Activated naive CD4-positive, alpha-beta T cell treated with anti-CD3 and anti-CD28 coated beads, Interleukin-2, amount 50 U/mL, for 72 hours (primary cell): ENCODE measurements at regions not wholly inside any gene's neighbourhood (a gene's known extent, or its start where the extent isn't known, plus 50 kb on each side); places are given as distances from the start of the nearest gene placed in this dataset.
"Not testable (repeated sequence)": the region's sequence is repeated elsewhere in the genome, so short reads cannot be mapped to it uniquely, and the experiment has no call there.

Source experiments
- ATAC-seq, 2 donors: fragments of 150-1000 bp; cut with Tn5 transposase; 2 replicates each; pipeline ENCODE4 v1.10.0; 2021; ENCODE audit warnings: mild to moderate bottlenecking in 2 of 2, moderate library complexity in 2 of 2
- DNase-seq, 2 donors: peaks; one replicate each; pipeline ENCODE4 v3.0.0; 2021 to 2022; ENCODE audit warnings: low spot score in 2 of 2
- H3K27ac Mint-ChIP-seq, 2 donors: one replicate each; pipeline ENCODE4 v1.8.0; 2022; ENCODE audit warnings: mild to moderate bottlenecking in 2 of 2, mixed read lengths in 2 of 2
- H3K36me3 Mint-ChIP-seq, 2 donors: one replicate each; pipeline ENCODE4 v1.8.0; 2022; ENCODE audit warnings: mixed read lengths in 2 of 2
- H3K9me3 Mint-ChIP-seq, 2 donors: one replicate each; pipeline ENCODE4 v1.8.0; 2022; ENCODE audit warnings: mixed read lengths in 2 of 2

- H3K9me3 Mint-ChIP-seq, H3K36me3 Mint-ChIP-seq, H3K27ac Mint-ChIP-seq, ATAC-seq, DNase-seq: not testable (repeated sequence)
Measured at GRCh38 chr11:34781826-34782225, 134.4 kb downstream of the APIP start.

GRCh38 chr11:34775417-34775888, 140.7 kb downstream of the APIP start:
- ATAC-seq (no peak), DNase-seq (no peak)
- no peak overlapping the region for H3K27ac Mint-ChIP-seq
- H3K36me3 Mint-ChIP-seq: no peaks in the 10 kb centered on the region
- no peaks in the 10 kb centered on the region for H3K9me3 Mint-ChIP-seq

GRCh38 chr11:34774604-34775003, 141.6 kb downstream of the APIP start:
- no peaks in the 10 kb centered on the region for H3K36me3 Mint-ChIP-seq
- DNase-seq: no peak
- no peak overlapping the region for H3K27ac Mint-ChIP-seq

GRCh38 chr11:34773826-34774225, 142.4 kb downstream of the APIP start:
- no peaks in the 10 kb centered on the region for H3K9me3 Mint-ChIP-seq
- H3K27ac Mint-ChIP-seq: no peak overlapping the region
- ATAC-seq: no peak
- H3K36me3 Mint-ChIP-seq: no peaks in the 10 kb centered on the region
- DNase-seq: no peak

More at GRCh38 chr11:34774604-34775003, 141.6 kb downstream of the APIP start:
- no peak for ATAC-seq
- H3K9me3 Mint-ChIP-seq: no peaks in the 10 kb centered on the region

GRCh38 chr11:34773211-34773610, 143.0 kb downstream of the APIP start:
- ATAC-seq: no peak
- H3K9me3 Mint-ChIP-seq: no peaks in the 10 kb centered on the region
- DNase-seq: no peak
- H3K27ac Mint-ChIP-seq: no peak overlapping the region
- H3K36me3 Mint-ChIP-seq: no peaks in the 10 kb centered on the region

GRCh38 chr11:34770111-34770510, 146.1 kb downstream of the APIP start:
- ATAC-seq: no peak
- no peak for DNase-seq
- H3K36me3 Mint-ChIP-seq: no peaks in the 10 kb centered on the region
- no peaks in the 10 kb centered on the region for H3K9me3 Mint-ChIP-seq
- no peak overlapping the region for H3K27ac Mint-ChIP-seq

GRCh38 chr11:34769224-34769623, 147.0 kb downstream of the APIP start:
- no peaks in the 10 kb centered on the region for H3K9me3 Mint-ChIP-seq
- H3K27ac Mint-ChIP-seq: no peak overlapping the region
- no peak for DNase-seq
- ATAC-seq: no peak
- H3K36me3 Mint-ChIP-seq: peaks cover 0 to 1% of the 10 kb centered on the region in 2 donors

- not testable (repeated sequence) for H3K9me3 Mint-ChIP-seq, ATAC-seq, DNase-seq, H3K27ac Mint-ChIP-seq
- H3K36me3 Mint-ChIP-seq: peaks cover 0 to 12% of the 10 kb centered on the region in 2 donors
Measured at GRCh38 chr11:34762625-34763024, 141.7 kb downstream of the EHF start.

GRCh38 chr11:34758262-34758661, 137.4 kb downstream of the EHF start:
- Mint-ChIP-seq H3K27ac (no peak overlapping the region), H3K36me3 (peaks cover 0 to 2% of the 10 kb centered on the region in 2 donors), H3K9me3 (no peaks in the 10 kb centered on the region)
- DNase-seq (no peak), ATAC-seq (no peak)

- Mint-ChIP-seq H3K9me3 (no peaks in the 10 kb centered on the region), H3K36me3 (no peaks in the 10 kb centered on the region), H3K27ac (no peak overlapping the region)
- no peak for ATAC-seq
- no peak for DNase-seq
Measured at GRCh38 chr11:34757026-34757451, 136.1 kb downstream of the EHF start.

- no peak for DNase-seq
- Mint-ChIP-seq H3K9me3 (no peaks in the 10 kb centered on the region), H3K27ac (no peak overlapping the region), H3K36me3 (no peaks in the 10 kb centered on the region)
- no peak for ATAC-seq
Measured at GRCh38 chr11:34756591-34756990, 135.7 kb downstream of the EHF start.

- ATAC-seq (no peak), DNase-seq (no peak)
- Mint-ChIP-seq H3K36me3 (no peaks in the 10 kb centered on the region), H3K27ac (no peak overlapping the region), H3K9me3 (no peaks in the 10 kb centered on the region)
Measured at GRCh38 chr11:34755671-34756070, 134.8 kb downstream of the EHF start.

- ATAC-seq: no peak
- no peak for DNase-seq
- H3K27ac Mint-ChIP-seq: no peak overlapping the region
- H3K36me3 Mint-ChIP-seq: no peaks in the 10 kb centered on the region
- no peaks in the 10 kb centered on the region for H3K9me3 Mint-ChIP-seq
Measured at GRCh38 chr11:34754171-34754823, 133.4 kb downstream of the EHF start.

- H3K27ac Mint-ChIP-seq: no peak overlapping the region
- ATAC-seq: no peak
- no peaks in the 10 kb centered on the region for H3K36me3 Mint-ChIP-seq
Measured at GRCh38 chr11:34750692-34751405, 130.0 kb downstream of the EHF start.

GRCh38 chr11:34749666-34750659, 129.1 kb downstream of the EHF start:
- Mint-ChIP-seq H3K27ac (no peak overlapping the region), H3K9me3 (no peaks in the 10 kb centered on the region), H3K36me3 (no peaks in the 10 kb centered on the region)
- ATAC-seq (no peak), DNase-seq (no peak)

More at GRCh38 chr11:34750692-34751405, 130.0 kb downstream of the EHF start:
- H3K9me3 Mint-ChIP-seq: no peaks in the 10 kb centered on the region
- no peak for DNase-seq

GRCh38 chr11:34748036-34748435, 127.1 kb downstream of the EHF start:
- ATAC-seq: no peak

GRCh38 chr11:34747251-34747650, 126.4 kb downstream of the EHF start:
- ATAC-seq: no peak
- no peak overlapping the region for H3K27ac Mint-ChIP-seq
- H3K36me3 Mint-ChIP-seq: no peaks in the 10 kb centered on the region
- DNase-seq: no peak
- H3K9me3 Mint-ChIP-seq: no peaks in the 10 kb centered on the region

More at GRCh38 chr11:34748036-34748435, 127.1 kb downstream of the EHF start:
- Mint-ChIP-seq H3K36me3 (no peaks in the 10 kb centered on the region), H3K9me3 (no peaks in the 10 kb centered on the region), H3K27ac (no peak overlapping the region)
- DNase-seq: no peak
